PC-9 (cell line): ENCODE measurements at regions not wholly inside any gene's neighbourhood (a gene's known extent, or its start where the extent isn't known, plus 50 kb on each side); places are given as distances from the start of the nearest gene placed in this dataset.

Experiments
- BruUV-seq: library from RNA; stranded (reverse); fragments of 400-500 nt; replicated peaks from 2 replicates; lab custom pipeline; 2021; lab: Mats Ljungman, UMichigan
- CTCF ChIA-PET: fragments of 300-600 bp; sonication (Branson Sonifier 250); formaldehyde crosslinking; loops from one replicate; lab custom pipeline; 2022; ENCODE audit warnings: antibody characterized with exemption; lab: Charles Lee
- POLR2A ChIA-PET: fragments of 300-600 bp; sonication (Branson Sonifier 250); formaldehyde crosslinking; loops from one replicate; lab custom pipeline; 2022; ENCODE audit warnings: antibody characterized with exemption; ENCODE audit not compliant: unreplicated experiment; lab: Charles Lee
- DNase-seq, 2 experiments: peaks; one replicate each; pipeline versions ENCODE4 v3.0.0 to v3.0.0-alpha.2; 2015 to 2022; ENCODE audit warnings: mixed read lengths in 1 of 2
- H2AFZ ChIP-seq: fragments of 200-600 bp; sonication (generic); 2 replicates; pipeline ENCODE4 v1.8.1; 2017; ENCODE audit warnings: antibody characterized with exemption
- H3F3A ChIP-seq: fragments of 200-600 bp; sonication (generic); 2 replicates; pipeline ENCODE4 v1.8.1; 2017; ENCODE audit warnings: antibody characterized with exemption, mild to moderate bottlenecking, low read depth; ENCODE audit not compliant: insufficient read depth
- H3K27ac ChIP-seq: fragments of 200-600 bp; sonication (generic); 2 replicates; pipeline ENCODE4 v1.6.1; 2016; ENCODE audit warnings: mixed run types
- H3K27me3 ChIP-seq: fragments of 200-600 bp; sonication (generic); 2 replicates; pipeline ENCODE4 v1.6.1; 2016; ENCODE audit warnings: low read depth, mixed run types; ENCODE audit not compliant: insufficient read depth
- H3K36me3 ChIP-seq: fragments of 200-600 bp; sonication (generic); 2 replicates; pipeline ENCODE4 v1.6.1; 2016; ENCODE audit warnings: low read depth, mixed run types
- H3K4me1 ChIP-seq: fragments of 200-600 bp; sonication (generic); replicated peaks from 2 replicates; pipeline ENCODE4 v1.6.1; 2016; ENCODE audit warnings: mixed run types; ENCODE audit not compliant: insufficient read depth
- H3K4me2 ChIP-seq: fragments of 200-600 bp; sonication (generic); 2 replicates; pipeline ENCODE4 v1.6.1; 2017; ENCODE audit warnings: mixed run types
- H3K4me3 ChIP-seq: fragments of 200-600 bp; sonication (generic); 2 replicates; pipeline ENCODE4 v1.6.1; 2016; ENCODE audit warnings: mixed run types
- H3K79me2 ChIP-seq: fragments of 200-600 bp; sonication (generic); 2 replicates; pipeline ENCODE4 v1.6.1; 2017; ENCODE audit warnings: low read depth, mixed run types
- H3K9me2 ChIP-seq: fragments of 200-600 bp; sonication (generic); 2 replicates; pipeline ENCODE4 v1.8.1; 2017; ENCODE audit warnings: mild to moderate bottlenecking; ENCODE audit not compliant: insufficient read depth
- H3K9me3 ChIP-seq: fragments of 200-600 bp; sonication (generic); 2 replicates; pipeline ENCODE4 v1.8.1; 2016; ENCODE audit warnings: low read depth; ENCODE audit not compliant: insufficient read depth
- H4K20me1 ChIP-seq: fragments of 200-600 bp; sonication (generic); 2 replicates; pipeline ENCODE4 v1.8.1; 2017; ENCODE audit not compliant: insufficient read depth
- CTCF ChIP-seq: fragments of 200-600 bp; sonication (generic); conservative IDR thresholded peaks from 2 replicates; pipeline ENCODE4 v1.6.1; 2017; ENCODE audit warnings: mixed run types, antibody characterized with exemption, mild to moderate bottlenecking, moderate library complexity
- EZH2 ChIP-seq: fragments of 200-600 bp; sonication (generic); IDR thresholded peaks from 2 replicates; pipeline ENCODE4 v1.8.0; 2017; ENCODE audit warnings: antibody characterized with exemption, low read depth
- intact Hi-C: fragments of 100-400 bp; cut with micrococcal nuclease; formaldehyde crosslinking; loops from one replicate; pipeline ENCODE4 v1.10.0; 2022; ENCODE audit not compliant: unreplicated experiment

- intact Hi-C loops: no loop called here
- H3K4me2 ChIP-seq: no peak overlapping the region
- H3K9me3 ChIP-seq: no peaks in the 10 kb centered on the region
- H3K79me2 ChIP-seq: no peaks in the 10 kb centered on the region
- H3K4me3 ChIP-seq: no peak overlapping the region
- H3K36me3 ChIP-seq: no peaks in the 10 kb centered on the region
- H3K27ac ChIP-seq: no peak overlapping the region
- no peaks in the 10 kb centered on the region for H3K4me1 ChIP-seq
- DNase-seq: no peak
- peaks cover 25% of the 10 kb centered on the region for H3K27me3 ChIP-seq
- no peaks in the 10 kb centered on the region for H3F3A ChIP-seq
- BruUV-seq: no TSS peak
- H2AFZ ChIP-seq: no peak overlapping the region
- ChIA-PET POLR2A (no interaction called here), CTCF (no interaction called here)
- 0 out of 2 replicates have a peak, but pooled peaks cover 3% of the 10 kb centered on the region for H3K9me2 ChIP-seq
- TF ChIP-seq EZH2: no peak
- no peaks in the 10 kb centered on the region for H4K20me1 ChIP-seq
These were observed 357.7 kb downstream of the BCAT1 start for GRCh38 chr12:24591079-24591626.

GRCh38 chr12:24586293-24586692 lies 362.6 kb downstream of the BCAT1 start:
- BruUV-seq: no TSS peak
- TF ChIP-seq CTCF: no peak
- TF ChIP-seq EZH2: no peak
- CTCF ChIA-PET: no interaction called here

GRCh38 chr12:24584032-24584675 lies 364.7 kb downstream of the BCAT1 start:
- DNase-seq: no peak
- intact Hi-C loops: no loop called here

More at GRCh38 chr12:24586293-24586692, 362.6 kb downstream of the BCAT1 start:
- DNase-seq: no peak
- Histone ChIP-seq H3K9me3 (no peaks in the 10 kb centered on the region), H3K27ac (no peak overlapping the region), H3K36me3 (no peaks in the 10 kb centered on the region), H3K27me3 (peaks cover 12% of the 10 kb centered on the region; the same call in 1 of the 2 replicates), H3K4me3 (no peak overlapping the region), H2AFZ (no peak overlapping the region), H3K9me2 (0 out of 2 replicates have a peak, but pooled peaks cover 3% of the 10 kb centered on the region), H3K4me1 (no peaks in the 10 kb centered on the region), H3K79me2 (no peaks in the 10 kb centered on the region), H3K4me2 (no peak overlapping the region), H3F3A (no peaks in the 10 kb centered on the region), H4K20me1 (no peaks in the 10 kb centered on the region)
- POLR2A ChIA-PET: no interaction called here
- intact Hi-C loops: no loop called here

More at GRCh38 chr12:24584032-24584675, 364.7 kb downstream of the BCAT1 start:
- peak overlapping the region; percentile 34; the same call in 1 of the 2 replicates for H3K4me2 ChIP-seq
- no peak overlapping the region for H3K4me3 ChIP-seq
- H3K27me3 ChIP-seq: 0 out of 2 replicates have a peak, but pooled peaks cover 5% of the 10 kb centered on the region
- H3F3A ChIP-seq: no peaks in the 10 kb centered on the region
- H3K27ac ChIP-seq: no peak overlapping the region
- no peak overlapping the region for H2AFZ ChIP-seq
- no peaks in the 10 kb centered on the region for H3K79me2 ChIP-seq
- no peaks in the 10 kb centered on the region for H4K20me1 ChIP-seq
- TF ChIP-seq EZH2 (no peak), CTCF (no peak)
- H3K4me1 ChIP-seq: no peaks in the 10 kb centered on the region
- H3K36me3 ChIP-seq: no peaks in the 10 kb centered on the region
- no peaks in the 10 kb centered on the region for H3K9me2 ChIP-seq
- CTCF ChIA-PET: no interaction called here
- BruUV-seq: no TSS peak
- POLR2A ChIA-PET: no interaction called here
- H3K9me3 ChIP-seq: no peaks in the 10 kb centered on the region
